SU-DHL-6 (cell line): ENCODE measurements at regions not wholly inside any gene's neighbourhood (a gene's known extent, or its start where the extent isn't known, plus 50 kb on each side); places are given as distances from the start of the nearest gene placed in this dataset.

Experiments used
- CTCF ChIP-seq: fragments of 200-600 bp; sonication (generic); IDR thresholded peaks from one replicate; pipeline ENCODE4 v1.5.1; 2017; ENCODE audit warnings: antibody characterized with exemption, mild to moderate bottlenecking, low read length, moderate library complexity; ENCODE audit not compliant: insufficient read depth, poor library complexity, severe bottlenecking
- EZH2phosphoT487 ChIP-seq: fragments of 200-600 bp; sonication (generic), shearing (Covaris generic); conservative IDR thresholded peaks from 2 replicates; pipeline ENCODE4 v1.6.1; 2018; ENCODE audit warnings: mild to moderate bottlenecking, antibody characterized with exemption, low read length, moderate library complexity, mixed read lengths

- TF ChIP-seq EZH2phosphoT487 (no peak), CTCF (no peak)
Observed at GRCh38 chr5:63697811-63698210, 264.4 kb downstream of the HTR1A start.
